Heart left ventricle (tissue), 16 donors: ENCODE measurements at regions not wholly inside any gene's neighbourhood (a gene's known extent, or its start where the extent isn't known, plus 50 kb on each side); places are given as distances from the start of the nearest gene placed in this dataset.

Source experiments
- ATAC-seq, 4 donors: fragments of 200-7000 bp; cut with Tn5 transposase; one replicate each; pipeline ENCODE4 v1.9.1; 2020 to 2022; ENCODE audit warnings: moderate library complexity in 4 of 4, mild to moderate bottlenecking in 3 of 4, moderate number of reproducible peaks in 1 of 4
- DNase-seq, 5 donors: peaks; one replicate each; pipeline ENCODE4 v3.0.0-alpha.2; 2020
- H3K27ac ChIP-seq, 12 donors: fragments of 200-600 bp; sonication (generic) in 4 of 12; one replicate each; pipeline versions ENCODE4 v1.5.0 to v1.8.0; 2016 to 2022; ENCODE audit warnings: mild to moderate bottlenecking in 2 of 12
- H3K27me3 ChIP-seq, 9 donors: fragments of 200-600 bp; sonication (generic) in 2 of 9; one replicate each; pipeline versions ENCODE4 v1.5.1 to v1.8.0; 2016 to 2022; ENCODE audit warnings: mild to moderate bottlenecking in 3 of 9
- H3K36me3 ChIP-seq, 9 donors: fragments of 200-600 bp; sonication (generic) in 2 of 9; one replicate each; pipeline versions ENCODE4 v1.5.0 to v1.8.0; 2018 to 2022; ENCODE audit warnings: mild to moderate bottlenecking in 2 of 9
- H3K4me1 ChIP-seq, 12 donors: fragments of 200-600 bp; sonication (generic) in 4 of 12; one replicate each; pipeline versions ENCODE4 v1.5.0 to v1.8.0; 2016 to 2022; ENCODE audit warnings: mild to moderate bottlenecking in 3 of 12
- H3K4me3 ChIP-seq, 12 donors: fragments of 200-600 bp; sonication (generic) in 4 of 12; one replicate each; pipeline versions ENCODE4 v1.5.0 to v1.8.0; 2017 to 2022; ENCODE audit warnings: mild to moderate bottlenecking in 9 of 12, moderate library complexity in 4 of 12
- H3K9me3 ChIP-seq, 12 donors: fragments of 200-600 bp; sonication (generic) in 4 of 12; one replicate each; pipeline versions ENCODE4 v1.5.0 to v1.8.0; 2016 to 2022; ENCODE audit warnings: mild to moderate bottlenecking in 1 of 12
- POLR2A ChIP-seq, 2 donors: fragments of 450-650 bp; IDR thresholded peaks; one replicate each; pipeline ENCODE4 v1.6.1; 2017; ENCODE audit warnings: antibody characterized with exemption in 2 of 2, mild to moderate bottlenecking in 2 of 2, moderate library complexity in 2 of 2
- WGBS, 4 donors: extraction: QIAGEN DNeasy Blood & Tissue Kit in 2 of 4; methylation state at CpG; one replicate each; pipeline versions ENCODE4 v1.1.5 to v1.1.7; 2013 to 2018; 5-methylcytosine and 5-hydroxymethylcytosine counted together
- intact Hi-C, 10 donors: fragments of 100-400 bp; cut with DNase I; formaldehyde crosslinking; loops; one replicate each; pipeline versions ENCODE4 v1.11.1 to v1.14.2; 2022
- TF ChIP-seq, protein P1 (sequence below), 12 donors: fragments of 200-600 bp; sonication (generic) in 4 of 12; IDR thresholded peaks; one replicate each; pipeline versions ENCODE4 v1.5.0 to v1.8.0; 2018 to 2022; ENCODE audit warnings: antibody characterized with exemption in 12 of 12, mild to moderate bottlenecking in 5 of 12
- donor health status: ischemic (EF 13 %, LVEDD 7.1; RV severe dilation, severe dysfunction).
- donor health status: healthy with polysubstance abuse.
- donor health status: DM: no; HTN: yes; CAD: no.
- donor health status: DM: no; HTN: no; CAD: no.
- donor health status: ischemic (EF 25% LVEDD 6.9; RV normal size, moderate dysfunction).
- donor health status: ischemic (EF 25% LVEDD 5.7; RV mildly dilated, moderate dysfunction).
- donor health status: healthy.
- donor health status: DM: yes; HTN: yes; CAD: no.
- donor health status: ischemic (EF 35%, LVEDD 5.7; RV mildly dilated, moderate dysfunction).
- donor health status: nonischemic (EF 11% LVEDD 7.7; RV severe dilation, severe dysfunction).
- donor health status: DM: yes; HTN: yes; CAD: no.
- donor health status: PGD.
- donor health status: ischemic (EF 29% LVEDD 5.4; RV normal size, mild dysfunction).
- donor health status: nonischemic (EF 23%, LVEDD 6.1; RV moderate dilation, normal function).

DNA sequence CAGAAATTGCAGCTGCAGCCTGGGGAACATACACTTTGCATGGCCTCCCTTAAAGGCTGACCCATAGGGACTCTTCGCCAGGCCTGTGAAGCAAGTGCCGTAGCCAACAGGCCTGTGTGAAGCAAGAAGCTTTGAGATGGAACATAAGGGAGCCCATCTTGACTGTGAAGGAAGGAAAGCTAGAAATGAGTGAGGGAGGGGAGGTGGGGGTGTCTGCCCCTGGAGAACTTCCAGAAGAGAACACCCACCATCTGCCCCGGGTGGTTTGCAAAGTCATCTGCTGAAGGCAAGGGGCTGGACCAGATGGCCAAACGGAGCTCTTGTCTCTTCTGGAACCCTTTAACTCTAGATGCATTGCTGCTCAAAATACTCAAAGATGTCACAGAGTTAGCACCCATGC is 103.3 kb upstream of the GRIK3 start:
- 75 to 84% (median 81%) methylated on average over 4 of the region's 4 CpGs for WGBS, 4 donors
- TF ChIP-seq, protein P1, sequence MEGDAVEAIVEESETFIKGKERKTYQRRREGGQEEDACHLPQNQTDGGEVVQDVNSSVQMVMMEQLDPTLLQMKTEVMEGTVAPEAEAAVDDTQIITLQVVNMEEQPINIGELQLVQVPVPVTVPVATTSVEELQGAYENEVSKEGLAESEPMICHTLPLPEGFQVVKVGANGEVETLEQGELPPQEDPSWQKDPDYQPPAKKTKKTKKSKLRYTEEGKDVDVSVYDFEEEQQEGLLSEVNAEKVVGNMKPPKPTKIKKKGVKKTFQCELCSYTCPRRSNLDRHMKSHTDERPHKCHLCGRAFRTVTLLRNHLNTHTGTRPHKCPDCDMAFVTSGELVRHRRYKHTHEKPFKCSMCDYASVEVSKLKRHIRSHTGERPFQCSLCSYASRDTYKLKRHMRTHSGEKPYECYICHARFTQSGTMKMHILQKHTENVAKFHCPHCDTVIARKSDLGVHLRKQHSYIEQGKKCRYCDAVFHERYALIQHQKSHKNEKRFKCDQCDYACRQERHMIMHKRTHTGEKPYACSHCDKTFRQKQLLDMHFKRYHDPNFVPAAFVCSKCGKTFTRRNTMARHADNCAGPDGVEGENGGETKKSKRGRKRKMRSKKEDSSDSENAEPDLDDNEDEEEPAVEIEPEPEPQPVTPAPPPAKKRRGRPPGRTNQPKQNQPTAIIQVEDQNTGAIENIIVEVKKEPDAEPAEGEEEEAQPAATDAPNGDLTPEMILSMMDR (IDR thresholded peaks at IDR 0.05) = no peak
- no peak for TF ChIP-seq POLR2A (IDR thresholded peaks at IDR 0.05)
- intact Hi-C loops = no loop called here
- ATAC-seq (no peak), DNase-seq (no peak)
- no peak overlapping the region for H3K27ac ChIP-seq
- H3K9me3 ChIP-seq = no peaks in the 10 kb centered on the region
- no peak overlapping the region for H3K4me3 ChIP-seq
- H3K4me1 ChIP-seq = no peaks in the 10 kb centered on the region
- H3K36me3 ChIP-seq = no peaks in the 10 kb centered on the region
- H3K27me3 ChIP-seq = peaks cover 0 to 38% (median 11%) of the 10 kb centered on the region in 9 donors

DNA sequence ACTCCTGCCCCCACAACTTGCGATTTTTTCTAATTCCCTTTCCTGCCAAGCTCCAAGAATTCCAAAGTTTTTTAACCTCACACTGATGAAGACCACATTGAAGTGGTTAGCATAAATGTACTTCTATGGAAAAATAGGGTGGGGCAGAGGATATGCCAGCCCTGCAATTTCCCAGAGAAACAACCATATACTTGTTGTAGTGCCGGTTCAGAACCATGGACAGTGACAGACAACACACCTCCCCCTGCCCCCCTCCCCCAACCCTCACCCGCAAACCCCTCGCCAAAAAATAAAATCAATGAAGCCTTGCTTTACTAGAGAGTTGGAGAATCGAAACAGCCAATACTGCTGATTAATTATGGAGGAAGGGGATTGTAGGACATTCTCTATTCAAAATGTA is 109.5 kb upstream of the GRIK3 start:
- H3K4me3 ChIP-seq = no peak overlapping the region
- intact Hi-C loops = no loop called here
- 29 to 45% (median 34%) methylated on average over 5 of the region's 5 CpGs for WGBS, 4 donors
- H3K27ac ChIP-seq = no peak overlapping the region
- H3K27me3 ChIP-seq = peaks cover 0 to 15% (median 0%) of the 10 kb centered on the region in 9 donors
- no peaks in the 10 kb centered on the region for H3K4me1 ChIP-seq
- DNase-seq (no peak), ATAC-seq (no peak)
- no peaks in the 10 kb centered on the region for H3K36me3 ChIP-seq
- TF ChIP-seq, protein P1 (IDR thresholded peaks at IDR 0.05) = no peak
- no peak for TF ChIP-seq POLR2A (IDR thresholded peaks at IDR 0.05)
- no peaks in the 10 kb centered on the region for H3K9me3 ChIP-seq

DNA sequence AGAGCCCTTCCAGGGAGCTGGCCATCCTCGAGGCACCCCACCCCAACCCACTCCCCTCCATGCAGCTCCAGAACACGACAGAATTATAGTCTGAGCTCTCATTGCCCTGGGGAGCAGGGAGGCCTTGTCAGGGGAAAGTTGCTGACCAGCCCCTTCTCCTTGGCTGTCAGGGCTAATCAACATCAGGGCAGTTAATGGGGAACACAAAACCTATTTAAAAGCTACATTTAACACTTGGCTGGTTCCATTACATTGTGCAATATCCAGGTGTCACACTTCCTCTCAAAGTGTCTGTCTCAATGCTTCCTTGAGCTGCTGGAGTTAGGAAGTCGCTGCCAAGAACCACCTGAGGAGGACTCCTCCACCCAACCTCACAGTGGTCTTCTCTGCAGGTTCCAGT is 111.8 kb upstream of the GRIK3 start:
- H3K9me3 ChIP-seq = no peaks in the 10 kb centered on the region
- DNase-seq = no peak
- intact Hi-C loops = no loop called here
- H3K27me3 ChIP-seq = peaks cover 0 to 15% (median 0%) of the 10 kb centered on the region in 9 donors
- 43 to 63% (median 47%) methylated on average over 3 of the region's 3 CpGs for WGBS, 4 donors
- no peak overlapping the region for H3K4me3 ChIP-seq
- TF ChIP-seq POLR2A (IDR thresholded peaks at IDR 0.05) = no peak
- TF ChIP-seq, protein P1 (IDR thresholded peaks at IDR 0.05) = no peak
- no peak for ATAC-seq
- H3K27ac ChIP-seq = no peak overlapping the region
- H3K36me3 ChIP-seq = no peaks in the 10 kb centered on the region
- H3K4me1 ChIP-seq = no peaks in the 10 kb centered on the region

DNA sequence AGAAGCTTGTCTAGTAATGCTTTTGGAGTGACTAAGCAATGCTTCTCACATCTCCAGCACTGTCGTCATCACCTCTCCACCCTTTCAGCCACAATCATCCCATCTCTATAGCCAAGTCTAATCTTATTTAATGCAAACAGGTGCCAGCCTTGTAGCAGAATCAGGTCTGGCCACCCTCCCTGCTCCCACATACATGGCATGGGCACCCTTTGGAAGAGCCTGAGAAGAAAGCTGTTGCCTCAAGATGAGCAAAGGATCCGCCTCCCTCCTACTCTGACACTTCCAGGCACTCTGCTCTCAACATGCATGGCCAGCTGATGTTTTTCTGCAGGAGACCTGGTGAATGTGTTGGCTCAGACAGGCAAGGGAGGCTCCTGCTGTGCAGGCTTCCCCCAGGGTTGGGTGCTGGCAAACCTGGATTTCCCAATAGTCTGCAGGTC is 113.1 kb upstream of the GRIK3 start:
- Histone ChIP-seq H3K9me3 (no peaks in the 10 kb centered on the region), H3K4me3 (no peak overlapping the region), H3K27me3 (peaks cover 0 to 15% (median 0%) of the 10 kb centered on the region in 9 donors), H3K27ac (no peak overlapping the region), H3K4me1 (peaks cover 0 to 2% (median 0%) of the 10 kb centered on the region in 12 donors), H3K36me3 (no peaks in the 10 kb centered on the region)
- intact Hi-C loops = no loop called here
- TF ChIP-seq, protein P1 (IDR thresholded peaks at IDR 0.05) = no peak
- TF ChIP-seq POLR2A (IDR thresholded peaks at IDR 0.05) = no peak
- DNase-seq (no peak), ATAC-seq (no peak)
- 67 to 71% (median 69%) methylated on average over 2 of the region's 2 CpGs for WGBS, 4 donors
